Body of pancreas (tissue), 4 donors: ENCODE measurements at regions not wholly inside any gene's neighbourhood (a gene's known extent, or its start where the extent isn't known, plus 50 kb on each side); places are given as distances from the start of the nearest gene placed in this dataset. TPM values are rescaled to one million over a fixed set of nuclear protein-coding genes. Genes with fewer than 3 reads are reported as not detected.

ENCODE experiments used
- ATAC-seq: fragments of 150-250 bp; one replicate; pipeline ENCODE4 v1.9.1; 2016
- DNase-seq, 4 donors: peaks; one replicate each; pipeline ENCODE4 v3.0.0-alpha.2; 2019
- H3K27ac ChIP-seq, 4 donors: fragments of 200-600 bp; sonication (generic); 1 replicate in 3 of 4; 2 replicates in 1 of 4; pipeline versions ENCODE4 v1.5.1 to v1.6.1; 2016 to 2019; ENCODE audit warnings: mild to moderate bottlenecking in 1 of 4, mixed read lengths in 1 of 4, moderate library complexity in 1 of 4
- H3K27me3 ChIP-seq, 2 donors: fragments of 200-600 bp; sonication (generic); one replicate each; pipeline ENCODE4 v1.6.0; 2016; ENCODE audit warnings: mild to moderate bottlenecking in 1 of 2
- H3K36me3 ChIP-seq, 2 donors: fragments of 200-600 bp; sonication (generic); replicated peaks in 1 of 2; 2 replicates each; pipeline ENCODE4 v1.5.1; 2016; ENCODE audit warnings: low read depth in 2 of 2; ENCODE audit not compliant: insufficient read depth in 1 of 2
- H3K4me1 ChIP-seq: fragments of 200-600 bp; sonication (generic); one replicate; pipeline ENCODE4 v1.6.0; 2016
- H3K4me3 ChIP-seq, 2 donors: fragments of 200-600 bp; sonication (generic); 1 replicate in 1 of 2; 2 replicates in 1 of 2; pipeline ENCODE4 v1.5.1; 2016 to 2019
- H3K9me3 ChIP-seq, 3 donors: fragments of 200-600 bp; sonication (generic); 1 replicate in 2 of 3; 2 replicates in 1 of 3; pipeline ENCODE4 v1.5.1; 2016
- POLR2A ChIP-seq, 3 donors: fragments of 450-650 bp; IDR thresholded peaks; one replicate each; pipeline ENCODE4 v1.6.1; 2016; ENCODE audit warnings: antibody characterized with exemption in 3 of 3, mild to moderate bottlenecking in 2 of 3
- WGBS, 2 donors: methylation state at CpG; one replicate each; pipeline ENCODE4 v1.1.5; 2017; 5-methylcytosine and 5-hydroxymethylcytosine counted together
- intact Hi-C: fragments of 100-400 bp; cut with DNase I; formaldehyde crosslinking; loops from one replicate; pipeline ENCODE4 v1.15.1; 2023
- small RNA-seq: library from RNA; depleted of rRNA; stranded (forward); fragments of <200 nt; gene quantifications from one replicate; pipeline ENCODE3, GENCODE V24; 2016
- TF ChIP-seq, protein P1 (sequence below), 7 experiments: fragments of 450-650 bp in 4 of 7; fragments of 200-600 bp in 3 of 7; sonication (generic) in 3 of 7; IDR thresholded peaks; one replicate each; pipeline ENCODE4 v1.5.1; 2016 to 2019; ENCODE audit warnings: antibody characterized with exemption in 7 of 7

DNA sequence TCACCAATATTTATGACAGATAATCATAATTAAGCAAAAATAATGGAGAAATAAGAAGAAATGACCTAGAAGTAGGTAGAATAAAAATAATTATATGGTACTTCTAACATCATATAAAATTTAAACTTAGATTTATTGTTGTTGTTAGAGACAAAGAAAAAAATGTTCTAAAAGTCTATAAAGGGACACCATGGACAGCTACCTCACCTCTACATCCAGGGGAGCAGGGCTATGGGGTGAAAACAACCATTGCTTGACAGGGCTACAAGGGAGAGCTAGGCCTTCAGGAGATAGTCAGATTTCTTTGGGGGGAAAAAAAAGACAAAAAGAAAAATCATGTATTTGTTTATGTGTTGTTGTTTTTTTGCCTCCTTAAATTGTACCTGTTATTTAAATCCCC lies 841.9 kb downstream of the VGLL3 start:
- Histone ChIP-seq H3K4me1 (no peaks in the 10 kb centered on the region), H3K27me3 (no peaks in the 10 kb centered on the region), H3K4me3 (no peak overlapping the region), H3K9me3 (no peaks in the 10 kb centered on the region), H3K27ac (no peak overlapping the region), H3K36me3 (no peaks in the 10 kb centered on the region)
- DNase-seq (no peak), ATAC-seq (no peak)
- intact Hi-C loops = no loop called here
- no peak for TF ChIP-seq POLR2A (IDR thresholded peaks at IDR 0.05)
- TF ChIP-seq, protein P1, sequence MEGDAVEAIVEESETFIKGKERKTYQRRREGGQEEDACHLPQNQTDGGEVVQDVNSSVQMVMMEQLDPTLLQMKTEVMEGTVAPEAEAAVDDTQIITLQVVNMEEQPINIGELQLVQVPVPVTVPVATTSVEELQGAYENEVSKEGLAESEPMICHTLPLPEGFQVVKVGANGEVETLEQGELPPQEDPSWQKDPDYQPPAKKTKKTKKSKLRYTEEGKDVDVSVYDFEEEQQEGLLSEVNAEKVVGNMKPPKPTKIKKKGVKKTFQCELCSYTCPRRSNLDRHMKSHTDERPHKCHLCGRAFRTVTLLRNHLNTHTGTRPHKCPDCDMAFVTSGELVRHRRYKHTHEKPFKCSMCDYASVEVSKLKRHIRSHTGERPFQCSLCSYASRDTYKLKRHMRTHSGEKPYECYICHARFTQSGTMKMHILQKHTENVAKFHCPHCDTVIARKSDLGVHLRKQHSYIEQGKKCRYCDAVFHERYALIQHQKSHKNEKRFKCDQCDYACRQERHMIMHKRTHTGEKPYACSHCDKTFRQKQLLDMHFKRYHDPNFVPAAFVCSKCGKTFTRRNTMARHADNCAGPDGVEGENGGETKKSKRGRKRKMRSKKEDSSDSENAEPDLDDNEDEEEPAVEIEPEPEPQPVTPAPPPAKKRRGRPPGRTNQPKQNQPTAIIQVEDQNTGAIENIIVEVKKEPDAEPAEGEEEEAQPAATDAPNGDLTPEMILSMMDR (IDR thresholded peaks at IDR 0.05) = no peak

DNA sequence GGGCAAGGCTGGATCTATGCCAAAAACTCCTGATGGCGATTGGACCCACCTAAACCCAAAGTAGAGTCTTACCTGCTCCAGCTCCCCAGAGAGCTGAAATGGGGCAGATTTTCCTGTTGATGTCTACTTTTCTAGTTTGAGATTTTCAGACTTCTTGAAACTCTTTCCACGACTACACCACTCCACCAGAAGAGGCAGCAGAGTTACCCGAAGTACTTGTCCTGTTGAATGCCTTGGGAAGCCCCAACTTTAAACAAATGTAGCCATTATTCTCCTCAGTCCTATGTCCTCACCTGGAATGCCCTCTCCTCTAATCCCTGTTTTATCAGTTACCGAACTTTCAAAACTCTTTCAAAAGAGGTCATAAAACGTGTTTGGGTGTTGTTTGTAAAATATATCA lies 843.8 kb downstream of the VGLL3 start:
- no peaks in the 10 kb centered on the region for H3K36me3 ChIP-seq
- intact Hi-C loops = no loop called here
- no peak for ATAC-seq

DNA sequence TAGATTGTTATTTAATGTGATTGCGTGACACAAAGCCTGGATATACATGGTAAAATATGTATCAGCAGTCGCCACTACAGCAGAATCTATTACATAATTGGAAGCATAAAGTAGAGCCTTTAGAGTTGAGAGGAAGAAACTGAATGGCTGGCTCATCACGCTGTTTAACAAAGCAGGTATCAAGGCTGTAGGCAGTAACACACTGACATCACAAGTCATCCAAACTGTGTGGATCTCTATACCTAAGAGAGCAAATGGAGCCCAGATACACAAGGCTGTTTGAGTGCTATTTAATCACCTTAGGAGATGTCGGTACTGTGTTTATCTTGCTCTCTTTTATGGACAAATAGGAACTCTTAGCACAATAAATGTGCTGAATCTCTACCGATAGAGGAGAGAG lies 864.4 kb downstream of the VGLL3 start:
- H3K36me3 ChIP-seq = no peaks in the 10 kb centered on the region
- DNase-seq (no peak), ATAC-seq (no peak)
- no peaks in the 10 kb centered on the region for H3K9me3 ChIP-seq
- H3K4me3 ChIP-seq = no peak overlapping the region
- no peaks in the 10 kb centered on the region for H3K27me3 ChIP-seq
- WGBS, 2 donors = 48 to 53% methylated on average over 5 of the region's 5 CpGs
- TF ChIP-seq, protein P1 (IDR thresholded peaks at IDR 0.05) = no peak
- no peak for TF ChIP-seq POLR2A (IDR thresholded peaks at IDR 0.05)
- intact Hi-C loops = no loop called here
- H3K27ac ChIP-seq = no peak overlapping the region
- H3K4me1 ChIP-seq = no peaks in the 10 kb centered on the region

More for the DNA sequence above, 843.8 kb downstream of the VGLL3 start:
- Histone ChIP-seq H3K4me1 (no peaks in the 10 kb centered on the region), H3K9me3 (no peaks in the 10 kb centered on the region), H3K27ac (no peak overlapping the region), H3K4me3 (no peak overlapping the region), H3K27me3 (no peaks in the 10 kb centered on the region)
- WGBS, 2 donors = 54 to 71% methylated on average over 5 of the region's 5 CpGs
- TF ChIP-seq POLR2A (IDR thresholded peaks at IDR 0.05) = no peak
- TF ChIP-seq, protein P1 (IDR thresholded peaks at IDR 0.05) = no peak
- no peak for DNase-seq

Small RNA genes in the stretch of these regions (small RNA-seq; reads per million reads assigned to genes)
- gene AC108706.1 (not detected), gene RNU6-1129P (not detected)
